RPMI8226 (cell line): ENCODE measurements at regions not wholly inside any gene's neighbourhood (a gene's known extent, or its start where the extent isn't known, plus 50 kb on each side); places are given as distances from the start of the nearest gene placed in this dataset.
"Not testable (repeated sequence)": the region's sequence is repeated elsewhere in the genome, so short reads cannot be mapped to it uniquely, and the experiment has no call there.

ENCODE experiments used
- DNase-seq: peaks from one replicate; pipeline ENCODE4 v3.0.0-alpha.2; 2015

GRCh38 chr6:3672339-3672738 lies 79.2 kb downstream of the PXDC1 start:
- not testable (repeated sequence) for DNase-seq

GRCh38 chr6:3671382-3671781 lies 80.1 kb downstream of the PXDC1 start:
- DNase-seq: no peak

GRCh38 chr6:3670356-3670755 lies 81.2 kb downstream of the PXDC1 start:
- DNase-seq: peak; percentile 45

- DNase-seq: peak; percentile 90
Measured at GRCh38 chr6:3669916-3670315, 81.6 kb downstream of the PXDC1 start.

GRCh38 chr6:3665608-3666007 lies 85.9 kb downstream of the PXDC1 start:
- DNase-seq: no peak

- no peak for DNase-seq
Measured at GRCh38 chr6:3664625-3665041, 86.9 kb downstream of the PXDC1 start.

- no peak for DNase-seq
Measured at GRCh38 chr6:3663811-3664210, 87.7 kb downstream of the PXDC1 start.

- DNase-seq: no peak
Measured at GRCh38 chr6:3663081-3663480, 88.4 kb downstream of the PXDC1 start.

- peak; percentile 67 for DNase-seq
Measured at GRCh38 chr6:3661390-3661789, 90.1 kb downstream of the PXDC1 start.

GRCh38 chr6:3660473-3660872 lies 91.0 kb downstream of the PXDC1 start:
- no peak for DNase-seq

GRCh38 chr6:3659748-3660147 lies 91.8 kb downstream of the PXDC1 start:
- DNase-seq: no peak

- DNase-seq: no peak
Measured at GRCh38 chr6:3656076-3656475, 95.4 kb downstream of the PXDC1 start.

- no peak for DNase-seq
Measured at GRCh38 chr6:3654898-3655297, 96.6 kb downstream of the PXDC1 start.

- no peak for DNase-seq
Measured at GRCh38 chr6:3654436-3654835, 97.1 kb downstream of the PXDC1 start.

- DNase-seq: peak; percentile 69
Measured at GRCh38 chr6:3653528-3654070, 97.9 kb downstream of the PXDC1 start.

- DNase-seq: peak; percentile 42
Measured at GRCh38 chr6:3651698-3652229, 99.7 kb downstream of the PXDC1 start.

- DNase-seq: peak; percentile 67
Measured at GRCh38 chr6:3650959-3651697, 100.4 kb downstream of the PXDC1 start.

- DNase-seq: no peak
Measured at GRCh38 chr6:3650076-3650958, 101.2 kb downstream of the PXDC1 start.

- peak; percentile 60 for DNase-seq
Measured at GRCh38 chr6:3648724-3649123, 102.8 kb downstream of the PXDC1 start.

- DNase-seq: no peak
Measured at GRCh38 chr6:3646616-3647362, 104.7 kb downstream of the PXDC1 start.

- DNase-seq: peak; percentile 55
Measured at GRCh38 chr6:3644739-3645012, 106.8 kb downstream of the PXDC1 start.

- no peak for DNase-seq
Measured at GRCh38 chr6:3643921-3644738, 107.4 kb downstream of the PXDC1 start.
